Ammon's horn (tissue), 1 donor: ENCODE measurements at regions not wholly inside any gene's neighbourhood (a gene's known extent, or its start where the extent isn't known, plus 50 kb on each side); places are given as distances from the start of the nearest gene placed in this dataset.

ENCODE experiments used
- DNase-seq: peaks from one replicate; pipeline ENCODE4 v3.0.0-alpha.2; 2016; ENCODE audit warnings: low spot score

GRCh38 chr2:239533569-239534316 lies 132.9 kb upstream of the HDAC4 start:
- no peak for DNase-seq

DNA sequence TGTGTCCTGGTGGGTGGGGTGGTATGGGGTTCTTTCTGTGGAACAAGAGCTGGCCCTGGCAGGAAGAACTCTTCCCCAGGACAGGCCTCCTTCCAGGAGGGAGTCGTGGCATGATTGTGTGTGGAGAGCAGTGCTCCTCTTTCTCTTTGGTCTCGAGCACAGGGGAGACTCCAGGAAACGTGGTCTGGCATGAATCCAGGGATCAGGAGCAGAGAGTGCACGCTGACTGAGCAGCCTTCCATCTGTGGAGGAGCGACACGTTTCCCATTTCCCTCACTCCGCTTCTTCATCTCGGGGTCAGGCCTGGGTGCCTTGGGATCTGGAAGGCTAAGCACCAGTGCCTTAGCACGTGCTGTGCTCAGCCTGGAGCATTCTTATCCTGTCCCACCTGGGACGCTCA lies 132.0 kb upstream of the HDAC4 start:
- DNase-seq = no peak

- no peak for DNase-seq
These were observed 131.4 kb upstream of the HDAC4 start for GRCh38 chr2:239532250-239532649.

- no peak for DNase-seq
These were observed 130.8 kb upstream of the HDAC4 start for GRCh38 chr2:239531456-239532241.

- DNase-seq = no peak
These were observed 130.0 kb upstream of the HDAC4 start for GRCh38 chr2:239530749-239531316.

DNA sequence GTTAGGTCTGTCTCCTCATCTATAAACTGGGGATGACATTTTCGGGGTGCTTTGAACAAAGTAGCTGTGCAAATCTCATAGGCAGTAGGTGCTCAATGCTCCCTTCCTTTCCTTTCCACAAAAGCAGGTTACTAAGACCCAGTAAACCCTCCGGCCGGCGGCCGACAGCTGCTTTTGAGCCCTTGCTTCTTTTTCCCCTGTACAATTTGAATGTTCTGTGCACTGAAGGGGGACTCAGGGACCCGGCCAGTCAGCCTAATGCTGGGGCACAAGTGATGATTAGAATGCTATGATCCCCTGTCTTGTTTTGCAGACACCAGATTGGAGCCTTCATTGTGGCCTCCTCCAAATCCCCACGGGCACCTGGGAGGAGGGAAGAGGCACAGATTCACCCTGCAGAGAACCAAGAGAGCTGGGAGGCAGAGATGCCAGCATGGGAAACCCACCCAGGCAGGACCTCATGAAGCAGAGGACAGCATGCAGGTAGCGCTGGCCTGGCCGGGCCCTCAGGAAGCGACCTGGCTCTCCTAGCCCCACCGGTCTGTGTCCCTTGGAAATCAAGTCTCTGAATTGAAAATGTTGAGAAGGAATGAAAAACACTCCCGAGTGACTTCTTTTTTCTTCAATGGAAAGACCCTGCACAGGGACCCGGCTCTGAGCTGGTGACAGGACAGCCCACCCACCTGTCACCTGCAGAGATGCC lies 128.6 kb upstream of the HDAC4 start:
- no peak for DNase-seq

GRCh38 chr2:239528883-239529282 lies 128.1 kb upstream of the HDAC4 start:
- DNase-seq = no peak

GRCh38 chr2:239528146-239528545 lies 127.3 kb upstream of the HDAC4 start:
- DNase-seq = no peak

DNA sequence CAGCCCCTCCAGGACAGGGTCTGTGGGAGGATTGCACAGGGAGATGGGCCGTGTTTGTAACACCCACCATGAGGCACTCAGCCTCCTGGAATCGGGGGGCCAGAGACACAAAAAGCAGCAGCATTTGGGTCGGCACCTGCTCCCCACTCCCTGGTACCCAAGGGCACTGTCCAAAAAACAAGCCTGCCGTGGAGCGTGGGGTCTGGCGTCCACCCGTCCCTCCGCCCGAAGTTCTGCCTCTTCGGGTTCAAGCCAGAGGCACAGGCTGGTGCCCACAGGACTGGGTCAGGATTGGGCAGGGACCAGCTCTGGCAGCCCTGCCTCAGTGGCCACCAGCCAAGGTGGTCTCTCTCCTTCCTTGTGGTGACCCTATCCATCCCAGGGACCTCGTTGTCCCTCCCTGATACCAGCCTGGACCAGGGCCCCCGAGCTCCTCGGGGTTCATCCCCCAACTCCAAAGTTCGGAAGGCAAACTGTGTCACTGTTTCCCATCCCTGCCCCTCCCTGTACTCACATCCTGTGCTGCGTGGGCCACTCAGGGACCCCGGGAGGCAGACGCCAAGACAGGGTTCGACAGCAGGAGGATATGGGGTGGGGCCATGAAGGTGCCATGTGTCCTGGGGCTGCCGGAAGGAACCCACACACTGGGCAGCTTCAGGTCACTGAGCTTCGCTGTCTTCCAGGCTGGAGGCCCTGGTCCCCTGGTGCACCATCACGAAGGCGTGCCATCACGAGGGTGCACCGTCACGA lies 126.0 kb upstream of the HDAC4 start:
- no peak for DNase-seq

GRCh38 chr2:239526038-239526437 lies 125.2 kb upstream of the HDAC4 start:
- no peak for DNase-seq

- DNase-seq = no peak
These were observed 123.1 kb upstream of the HDAC4 start for GRCh38 chr2:239523954-239524330.

- DNase-seq = no peak
These were observed 122.5 kb upstream of the HDAC4 start for GRCh38 chr2:239523147-239523953.

DNA sequence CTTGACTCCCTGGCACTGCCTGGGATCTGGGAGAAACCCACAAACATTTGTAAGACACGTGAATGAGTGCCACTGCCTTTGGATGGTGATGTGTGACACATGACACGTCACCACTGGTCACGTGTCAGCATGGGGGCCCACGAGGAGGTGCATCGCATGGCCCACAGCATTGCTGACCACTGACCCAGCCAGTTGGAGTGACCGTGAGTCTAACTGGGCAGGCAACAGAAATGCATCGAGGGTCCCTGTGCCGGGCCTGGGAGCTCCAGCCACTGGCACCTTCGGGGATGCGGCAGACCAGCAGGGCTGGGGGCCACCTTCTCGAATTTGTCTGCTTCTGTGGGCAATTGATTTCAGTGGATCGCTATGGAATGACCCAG lies 121.9 kb upstream of the HDAC4 start:
- no peak for DNase-seq

DNA sequence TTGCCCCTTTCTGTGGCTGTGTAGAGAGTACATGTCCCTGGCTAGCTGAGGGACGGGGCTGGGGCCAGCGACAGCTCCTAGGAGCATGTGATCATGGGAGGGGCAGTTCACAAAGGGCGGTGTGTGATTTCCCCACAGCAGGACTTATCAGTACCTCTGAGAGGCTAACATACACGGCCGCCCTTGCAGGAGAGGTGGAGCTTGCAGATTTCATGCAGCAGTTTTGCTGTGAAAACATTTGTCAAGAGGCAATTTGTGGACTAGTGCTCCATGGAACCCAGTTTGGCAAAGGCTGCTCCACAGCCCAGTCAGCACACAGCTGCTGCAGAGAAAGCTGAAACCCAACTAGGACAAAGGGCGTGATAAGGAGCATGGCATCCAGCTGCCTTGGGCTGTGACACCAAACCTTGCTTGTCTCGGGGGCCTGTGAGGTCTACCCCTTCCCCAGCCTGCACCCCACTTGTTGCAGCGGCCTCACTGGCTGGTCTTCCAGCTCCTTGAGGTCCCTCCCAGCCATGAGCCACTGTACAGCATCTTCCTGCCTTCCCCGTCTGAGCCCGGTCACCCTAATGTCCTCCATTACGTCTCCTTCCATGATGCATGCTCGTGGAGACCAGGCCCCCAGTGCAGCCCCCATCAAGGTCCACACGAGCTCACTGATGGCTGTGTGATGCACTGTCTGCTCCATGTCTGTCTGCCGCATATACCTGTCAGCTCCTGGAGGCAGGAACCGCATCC lies 121.4 kb upstream of the HDAC4 start:
- DNase-seq = no peak

GRCh38 chr2:239521518-239521815 lies 120.6 kb upstream of the HDAC4 start:
- DNase-seq = no peak

- DNase-seq = no peak
These were observed 120.1 kb upstream of the HDAC4 start for GRCh38 chr2:239520811-239521517.

GRCh38 chr2:239519921-239520585 lies 119.2 kb upstream of the HDAC4 start:
- DNase-seq = no peak

DNA sequence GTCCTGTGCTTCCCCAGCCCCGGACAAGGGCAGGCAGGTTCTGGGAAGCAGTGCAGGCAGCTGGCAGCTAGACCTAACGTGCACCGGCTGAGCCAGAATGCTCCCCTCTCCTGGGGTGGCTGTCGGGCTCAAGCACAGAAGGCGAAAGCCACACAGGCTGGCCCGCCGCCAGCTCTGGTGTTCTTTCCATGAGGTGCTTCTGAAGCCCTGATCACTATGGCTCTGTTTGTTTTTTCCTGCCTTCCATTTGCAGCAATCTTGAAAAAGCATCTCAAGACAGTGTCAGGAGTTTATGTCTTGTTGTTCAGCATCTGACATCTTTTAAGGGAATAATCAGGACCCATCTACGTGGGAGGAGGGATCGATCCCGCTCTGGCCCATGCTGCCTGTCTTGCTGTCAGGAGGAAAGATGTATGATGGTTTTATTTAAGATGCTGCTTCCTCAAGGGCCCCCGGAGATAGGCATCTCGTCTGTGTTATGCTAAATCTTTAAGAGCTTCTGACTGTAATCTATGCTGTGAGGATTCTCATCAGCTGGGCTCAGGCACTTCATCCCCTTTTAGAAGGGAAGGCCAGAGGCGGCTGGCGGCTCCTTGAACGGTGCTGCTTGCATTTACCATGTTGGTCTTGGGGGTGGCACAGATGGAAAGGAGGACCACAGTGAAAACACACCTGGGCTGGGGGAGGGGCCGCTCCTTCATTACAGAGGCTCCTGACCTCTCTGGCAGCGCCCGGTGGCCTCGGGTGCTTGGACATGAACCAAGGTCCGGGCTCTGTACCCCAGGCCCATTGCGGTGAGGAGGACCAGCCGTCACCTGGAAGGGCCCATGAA lies 118.5 kb upstream of the HDAC4 start:
- DNase-seq = no peak
